Adrenal gland (tissue), 9 donors: ENCODE measurements at regions not wholly inside any gene's neighbourhood (a gene's known extent, or its start where the extent isn't known, plus 50 kb on each side); places are given as distances from the start of the nearest gene placed in this dataset.
"Not testable (repeated sequence)": the region's sequence is repeated elsewhere in the genome, so short reads cannot be mapped to it uniquely, and the experiment has no call there.

Source experiments
- DNase-seq, 7 donors: peaks; one replicate each; pipeline ENCODE4 v3.0.0-alpha.2; 2019 to 2020
- H3K27ac ChIP-seq, 5 donors: fragments of 200-600 bp; sonication (generic) in 4 of 5; 1 replicate in 3 of 5; 2 replicates in 2 of 5; pipeline versions ENCODE4 v1.5.1 to v1.8.0; 2016 to 2020; ENCODE audit warnings: mild to moderate bottlenecking in 1 of 5
- H3K27me3 ChIP-seq: fragments of 200-600 bp; 2 replicates; pipeline ENCODE4 v1.8.0; 2021
- H3K36me3 ChIP-seq, 2 donors: fragments of 200-600 bp; replicated peaks in 1 of 2; 1 replicate in 1 of 2; 2 replicates in 1 of 2; pipeline versions ENCODE4 v1.5.1 to v1.8.0; 2018 to 2022
- H3K4me1 ChIP-seq, 2 donors: fragments of 200-600 bp; replicated peaks in 1 of 2; 1 replicate in 1 of 2; 2 replicates in 1 of 2; pipeline versions ENCODE4 v1.5.1 to v1.8.0; 2018 to 2021
- H3K4me3 ChIP-seq, 4 donors: fragments of 200-600 bp; sonication (generic) in 3 of 4; one replicate each; pipeline ENCODE4 v1.5.1; 2016 to 2018
- H3K9me3 ChIP-seq, 3 donors: fragments of 200-600 bp; sonication (generic) in 1 of 3; replicated peaks in 1 of 3; 1 replicate in 2 of 3; 2 replicates in 1 of 3; pipeline versions ENCODE4 v1.5.1 to v1.8.0; 2016 to 2021
- CTCF ChIP-seq, 6 experiments: fragments of 450-650 bp in 4 of 6; fragments of 200-600 bp in 2 of 6; sonication (generic) in 1 of 6; IDR thresholded peaks; 1 replicate in 5 of 6; 2 replicates in 1 of 6; pipeline versions ENCODE4 v1.5.1 to v1.8.0; 2016 to 2021; ENCODE audit warnings: antibody characterized with exemption in 6 of 6, mild to moderate bottlenecking in 2 of 6, moderate library complexity in 1 of 6
- POLR2A ChIP-seq, 2 donors: fragments of 450-650 bp; IDR thresholded peaks; one replicate each; pipeline ENCODE4 v1.6.1; 2017; ENCODE audit warnings: antibody characterized with exemption in 2 of 2, mild to moderate bottlenecking in 2 of 2, moderate library complexity in 1 of 2
- WGBS, 4 donors: extraction: QIAGEN DNeasy Blood & Tissue Kit in 2 of 4; methylation state at CpG; one replicate each; pipeline versions ENCODE4 v1.1.5 to v1.1.7; 2013 to 2017; 5-methylcytosine and 5-hydroxymethylcytosine counted together
- intact Hi-C, 2 donors: fragments of 100-400 bp; cut with DNase I; formaldehyde crosslinking; loops; one replicate each; pipeline versions ENCODE4 v1.14.1 to v1.15.0; 2022 to 2023
- donor health status: healthy with polysubstance abuse.
- donor health status: Bipolar disorder and iron deficiency.
- donor health status: DM: yes; HTN: yes; CAD: no.
- donor health status: DM: no; HTN: no; CAD: no.
- donor health status: DM: no; HTN: no; CAD: no.

- 67 to 83% (median 73%) methylated on average over 3 of the region's 3 CpGs for WGBS, 4 donors
- no peaks in the 10 kb centered on the region for H3K4me1 ChIP-seq
- H3K27ac ChIP-seq, result no peak overlapping the region
- TF ChIP-seq CTCF (IDR thresholded peaks at IDR 0.05) (no peak), POLR2A (IDR thresholded peaks at IDR 0.05) (no peak)
- DNase-seq, result no peak
- intact Hi-C loops, result no loop called here
- no peaks in the 10 kb centered on the region for H3K36me3 ChIP-seq
- H3K9me3 ChIP-seq, result peaks cover 0 to 4% (median 0%) of the 10 kb centered on the region in 3 donors
- H3K27me3 ChIP-seq, result no peaks in the 10 kb centered on the region
- no peak overlapping the region for H3K4me3 ChIP-seq
These were observed 598.6 kb downstream of the XPNPEP1 start for GRCh38 chr10:109324721-109325120.

GRCh38 chr10:109317746-109318366 is 605.5 kb downstream of the XPNPEP1 start:
- Histone ChIP-seq H3K4me1 (no peaks in the 10 kb centered on the region), H3K36me3 (no peaks in the 10 kb centered on the region), H3K27me3 (no peaks in the 10 kb centered on the region), H3K27ac (no peak overlapping the region), H3K4me3 (no peak overlapping the region), H3K9me3 (peaks cover 0 to 8% (median 0%) of the 10 kb centered on the region in 3 donors)
- intact Hi-C loops, result no loop called here
- DNase-seq, result no peak
- TF ChIP-seq POLR2A (IDR thresholded peaks at IDR 0.05), result no peak
- no peak for TF ChIP-seq CTCF (IDR thresholded peaks at IDR 0.05)
- 45 to 67% (median 54%) methylated on average over 3 of the region's 3 CpGs for WGBS, 4 donors

GRCh38 chr10:109314016-109314415 is 609.3 kb downstream of the XPNPEP1 start:
- H3K27me3 ChIP-seq, H3K4me1 ChIP-seq, DNase-seq, H3K9me3 ChIP-seq, H3K4me3 ChIP-seq, H3K27ac ChIP-seq, intact Hi-C loops, H3K36me3 ChIP-seq: not testable (repeated sequence)
- 61 to 69% (median 65%) methylated on average over 3 of the region's 3 CpGs for WGBS, 4 donors

GRCh38 chr10:109312555-109312954 is 610.8 kb downstream of the XPNPEP1 start:
- WGBS, 4 donors, result 66 to 74% (median 72%) methylated on average over 4 of the region's 4 CpGs

GRCh38 chr10:109308971-109309370 is 614.3 kb downstream of the XPNPEP1 start:
- DNase-seq, result no peak
- H3K4me1 ChIP-seq, result no peaks in the 10 kb centered on the region
- TF ChIP-seq CTCF (IDR thresholded peaks at IDR 0.05) (no peak), POLR2A (IDR thresholded peaks at IDR 0.05) (no peak)
- H3K9me3 ChIP-seq, result no peaks in the 10 kb centered on the region
- no peaks in the 10 kb centered on the region for H3K36me3 ChIP-seq
- intact Hi-C loops, result no loop called here
- no peak overlapping the region for H3K27ac ChIP-seq
- WGBS, 4 donors, result 43 to 56% (median 47%) methylated on average over 6 of the region's 6 CpGs
- no peaks in the 10 kb centered on the region for H3K27me3 ChIP-seq
- no peak overlapping the region for H3K4me3 ChIP-seq

More at GRCh38 chr10:109312555-109312954, 610.8 kb downstream of the XPNPEP1 start:
- H3K27ac ChIP-seq, H3K4me3 ChIP-seq, H3K9me3 ChIP-seq, H3K4me1 ChIP-seq, DNase-seq, H3K36me3 ChIP-seq, intact Hi-C loops, H3K27me3 ChIP-seq: not testable (repeated sequence)

- DNase-seq, intact Hi-C loops, H3K27me3 ChIP-seq, H3K9me3 ChIP-seq, H3K27ac ChIP-seq, H3K4me1 ChIP-seq, H3K36me3 ChIP-seq, H3K4me3 ChIP-seq: not testable (repeated sequence)
- whole genome bisulfite sequencing, 4 donors, result 40 to 52% (median 46%) methylated on average over 5 of the region's 5 CpGs
These were observed 616.2 kb downstream of the XPNPEP1 start for GRCh38 chr10:109307102-109307501.
